GM10266 (cell line): ENCODE measurements at regions not wholly inside any gene's neighbourhood (a gene's known extent, or its start where the extent isn't known, plus 50 kb on each side); places are given as distances from the start of the nearest gene placed in this dataset.

Source experiments
- DNase-seq: peaks from one replicate; pipeline ENCODE4 v3.0.0; 2012; ENCODE audit errors: extremely low spot score
- TF ChIP-seq, protein P1 (sequence below): IDR thresholded peaks from 2 replicates; pipeline ENCODE4 v1.5.1; 2012; ENCODE audit warnings: mild to moderate bottlenecking, low read depth; ENCODE audit not compliant: control insufficient read depth, insufficient read depth; ENCODE audit errors: missing control alignments

DNA sequence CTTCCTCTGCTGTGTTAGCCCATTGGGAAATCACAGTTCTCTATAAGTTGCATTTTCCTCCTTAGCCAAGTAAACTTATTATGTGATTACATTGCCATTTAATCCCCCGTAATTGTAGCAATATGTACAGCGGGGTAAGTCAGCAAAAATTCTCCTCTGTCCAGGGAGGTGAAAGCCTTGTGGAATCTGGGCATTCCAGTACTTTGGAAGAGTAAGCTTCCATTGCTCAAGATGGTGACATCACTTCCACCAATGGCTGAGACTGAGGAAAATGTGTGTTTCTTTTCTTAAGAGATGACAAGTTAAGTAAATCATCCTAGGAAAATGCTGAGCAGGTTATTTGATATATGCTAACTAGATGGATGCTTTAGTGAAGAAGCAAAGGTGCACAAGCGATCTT is 436.7 kb downstream of the CETN3 start:
- TF ChIP-seq, protein P1, sequence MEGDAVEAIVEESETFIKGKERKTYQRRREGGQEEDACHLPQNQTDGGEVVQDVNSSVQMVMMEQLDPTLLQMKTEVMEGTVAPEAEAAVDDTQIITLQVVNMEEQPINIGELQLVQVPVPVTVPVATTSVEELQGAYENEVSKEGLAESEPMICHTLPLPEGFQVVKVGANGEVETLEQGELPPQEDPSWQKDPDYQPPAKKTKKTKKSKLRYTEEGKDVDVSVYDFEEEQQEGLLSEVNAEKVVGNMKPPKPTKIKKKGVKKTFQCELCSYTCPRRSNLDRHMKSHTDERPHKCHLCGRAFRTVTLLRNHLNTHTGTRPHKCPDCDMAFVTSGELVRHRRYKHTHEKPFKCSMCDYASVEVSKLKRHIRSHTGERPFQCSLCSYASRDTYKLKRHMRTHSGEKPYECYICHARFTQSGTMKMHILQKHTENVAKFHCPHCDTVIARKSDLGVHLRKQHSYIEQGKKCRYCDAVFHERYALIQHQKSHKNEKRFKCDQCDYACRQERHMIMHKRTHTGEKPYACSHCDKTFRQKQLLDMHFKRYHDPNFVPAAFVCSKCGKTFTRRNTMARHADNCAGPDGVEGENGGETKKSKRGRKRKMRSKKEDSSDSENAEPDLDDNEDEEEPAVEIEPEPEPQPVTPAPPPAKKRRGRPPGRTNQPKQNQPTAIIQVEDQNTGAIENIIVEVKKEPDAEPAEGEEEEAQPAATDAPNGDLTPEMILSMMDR, result no peak

DNA sequence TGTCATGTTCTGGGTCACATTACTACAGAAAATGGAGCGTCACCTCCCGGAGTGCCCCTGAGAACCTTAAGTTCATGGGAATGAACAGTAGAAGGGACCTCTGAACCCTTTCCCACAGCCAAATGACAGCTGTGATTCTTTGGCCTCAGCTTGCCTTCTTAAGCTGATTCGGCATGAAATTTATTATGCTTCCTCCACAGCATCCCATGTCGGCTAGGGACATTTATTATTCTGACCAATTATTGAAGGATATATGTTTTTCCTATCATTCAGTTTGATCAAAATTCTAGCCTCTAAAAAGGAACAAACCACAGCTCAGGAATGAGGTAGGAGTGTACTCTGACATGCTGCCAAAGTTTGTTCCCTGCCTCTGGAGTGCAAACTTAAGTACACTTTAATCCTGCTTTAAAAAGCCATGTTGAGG is 440.6 kb downstream of the CETN3 start:
- TF ChIP-seq, protein P1, result no peak
- no peak for DNase-seq

More for the DNA sequence above, 436.7 kb downstream of the CETN3 start:
- DNase-seq, result no peak

DNA sequence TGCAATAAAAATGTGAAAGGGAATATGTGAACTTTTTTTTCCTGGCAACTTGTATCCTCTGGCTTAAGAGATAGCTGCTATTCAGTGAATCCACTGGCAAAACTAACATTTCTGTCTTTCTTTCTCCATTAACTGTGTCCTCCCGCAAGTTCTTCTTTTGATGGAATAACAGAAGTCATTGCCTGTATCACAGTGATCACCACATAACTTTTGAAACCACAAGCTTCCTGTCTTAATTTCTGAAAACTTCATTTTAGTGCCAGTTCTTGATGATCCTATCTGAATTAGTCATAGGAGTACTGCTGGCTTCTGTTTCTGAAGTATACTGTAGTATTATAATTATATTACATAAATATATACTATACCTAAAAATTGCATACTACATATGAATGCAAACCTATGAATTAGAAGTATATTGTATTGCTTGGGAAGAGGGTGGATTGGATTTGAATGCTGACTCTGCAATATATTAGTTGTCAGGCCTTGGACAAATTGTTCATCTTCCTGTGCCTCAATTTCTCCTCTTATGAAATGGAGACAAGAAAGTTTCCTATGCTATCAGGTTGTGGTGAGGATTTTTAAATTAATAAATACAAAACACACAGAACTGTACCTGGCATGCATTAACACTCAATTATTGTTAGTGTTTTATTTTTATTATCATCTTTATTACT is 441.6 kb downstream of the CETN3 start:
- TF ChIP-seq, protein P1, result no peak
- DNase-seq, result no peak

DNA sequence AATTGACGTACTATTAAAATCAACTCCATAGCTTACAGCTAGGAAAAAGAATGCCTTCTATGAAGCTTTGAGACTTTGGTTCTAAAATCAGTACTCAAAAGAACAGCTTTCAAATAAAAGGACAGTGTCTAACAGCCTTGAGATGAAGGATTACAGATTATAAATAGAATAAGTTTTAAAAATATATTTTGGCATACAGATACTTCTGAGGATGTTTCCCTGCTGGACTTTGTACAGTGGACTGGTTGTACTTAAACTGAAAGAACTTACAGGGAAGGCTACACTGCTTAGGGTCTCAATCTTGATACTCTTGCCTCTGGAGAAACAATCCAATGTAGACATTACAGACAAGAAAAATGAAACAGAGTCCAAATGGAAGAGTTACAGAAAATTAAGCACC is 452.7 kb downstream of the CETN3 start:
- TF ChIP-seq, protein P1, result no peak
- DNase-seq, result no peak

DNA sequence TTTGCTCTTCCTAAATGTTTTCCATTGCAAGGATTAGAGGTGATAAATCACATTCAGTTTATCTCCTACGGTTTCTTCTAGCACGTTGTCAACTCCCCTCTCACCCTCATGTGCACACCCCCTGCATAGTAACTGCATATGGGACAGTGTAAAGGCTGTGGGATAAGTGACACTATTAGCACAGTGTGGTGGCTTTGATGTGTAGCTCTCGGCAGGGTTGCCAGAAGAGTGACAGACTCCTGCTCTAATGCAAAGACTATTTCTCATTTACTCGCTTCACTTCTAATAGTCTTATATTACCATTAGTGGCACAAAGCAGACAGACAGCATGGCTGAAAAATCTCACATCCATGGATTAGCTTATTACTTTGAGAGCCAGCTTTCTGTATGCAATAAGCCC is 454.6 kb downstream of the CETN3 start:
- TF ChIP-seq, protein P1, result no peak

DNA sequence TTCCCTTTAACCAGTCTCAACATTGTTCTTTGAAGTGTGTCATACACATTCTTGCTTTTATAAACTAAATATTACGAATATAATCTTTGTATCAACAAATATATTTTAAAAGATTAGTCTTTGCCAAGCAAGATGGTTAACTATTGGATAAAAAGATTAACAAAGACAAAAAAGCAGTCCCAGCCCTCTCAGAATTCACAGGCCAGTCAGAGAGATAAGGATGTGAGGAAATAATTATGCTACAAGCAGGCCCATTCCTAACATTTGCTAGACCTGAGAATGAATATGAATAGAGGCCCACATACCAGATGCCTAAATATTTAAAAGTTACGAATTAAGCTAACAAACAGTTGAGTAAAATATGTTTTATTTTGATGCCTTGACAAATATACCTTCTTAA is 457.7 kb downstream of the CETN3 start:
- TF ChIP-seq, protein P1, result no peak
- no peak for DNase-seq

More for the DNA sequence above, 454.6 kb downstream of the CETN3 start:
- DNase-seq, result no peak

DNA sequence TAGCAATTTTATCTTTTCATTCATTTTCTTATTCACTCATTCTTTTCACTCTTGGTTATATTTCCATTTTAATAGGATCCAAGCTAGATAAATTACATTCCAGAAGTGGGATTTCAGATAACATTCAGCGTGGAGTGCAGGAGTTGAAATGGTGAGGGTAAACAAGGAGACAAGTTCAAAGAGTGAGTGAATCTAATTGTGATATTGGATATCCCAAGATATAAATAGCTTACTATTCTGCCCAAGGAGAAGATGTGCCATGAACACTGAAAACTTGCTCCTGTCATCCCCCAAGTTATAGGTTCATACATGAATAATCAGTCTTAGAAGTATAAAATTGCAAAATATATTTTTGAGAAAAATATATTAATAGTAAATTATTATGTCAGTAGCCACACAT is 459.3 kb downstream of the CETN3 start:
- no peak for DNase-seq
- TF ChIP-seq, protein P1, result no peak
